AG04450 (cell line): ENCODE measurements at regions not wholly inside any gene's neighbourhood (a gene's known extent, or its start where the extent isn't known, plus 50 kb on each side); places are given as distances from the start of the nearest gene placed in this dataset.

Experiments used
- CTCF ChIA-PET: fragments of 300-600, 350-600 bp; formaldehyde crosslinking; extraction: SDS; loops from one replicate; lab custom pipeline; 2022; ENCODE audit warnings: antibody characterized with exemption, inconsistent platforms; lab: Charles Lee
- POLR2A ChIA-PET: fragments of 350-600 bp; formaldehyde crosslinking; extraction: SDS; loops from one replicate; lab custom pipeline; 2021; ENCODE audit warnings: antibody characterized with exemption, inconsistent platforms; lab: Yijun Ruan, JAX
- DNase-seq: peaks from one replicate; pipeline ENCODE4 v3.0.0-alpha.2; 2011; ENCODE audit warnings: low read depth, low spot score
- H3K27ac ChIP-seq: one replicate; pipeline ENCODE4 v1.5.1; 2012; ENCODE audit warnings: low read depth, low read length, control low read depth
- H3K27me3 ChIP-seq: one replicate; pipeline ENCODE4 v1.6.0; 2012; ENCODE audit warnings: low read length; ENCODE audit not compliant: control insufficient read depth, insufficient read depth
- H3K4me3 ChIP-seq: 2 replicates; pipeline ENCODE4 v1.5.1; 2011; ENCODE audit warnings: mild to moderate bottlenecking, low read depth, low read length, control low read depth
- H3K9me3 ChIP-seq: 2 replicates; pipeline ENCODE4 v1.5.1; 2012; ENCODE audit warnings: low read length; ENCODE audit not compliant: control insufficient read depth, insufficient read depth
- TF ChIP-seq, protein P1 (sequence below): IDR thresholded peaks from 2 replicates; pipeline ENCODE4 v1.5.1; 2011; ENCODE audit warnings: low read depth, low read length, control low read depth, inconsistent platforms

DNA sequence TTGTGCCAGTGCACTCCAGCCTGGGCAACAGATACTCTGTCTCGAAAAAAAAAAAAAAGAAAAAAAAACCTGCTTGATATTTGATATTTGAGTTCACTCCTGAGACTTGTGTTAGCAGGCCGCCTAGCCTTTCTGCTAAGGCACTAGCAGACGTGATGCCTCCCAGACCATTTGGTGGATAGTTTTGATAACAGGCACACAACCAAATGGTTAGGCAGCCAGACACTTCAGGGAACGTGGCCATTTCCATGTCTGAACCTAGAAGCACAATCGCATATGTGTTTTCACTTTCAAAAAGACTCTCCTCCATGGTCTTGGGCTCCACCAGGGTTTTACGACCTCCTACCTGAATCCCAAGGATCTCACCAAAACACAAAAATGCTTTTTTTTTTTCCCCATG, 1319.5 kb downstream of the BRINP3 start:
- no peak for DNase-seq
- H3K27ac ChIP-seq, result no peak overlapping the region
- TF ChIP-seq, protein P1, sequence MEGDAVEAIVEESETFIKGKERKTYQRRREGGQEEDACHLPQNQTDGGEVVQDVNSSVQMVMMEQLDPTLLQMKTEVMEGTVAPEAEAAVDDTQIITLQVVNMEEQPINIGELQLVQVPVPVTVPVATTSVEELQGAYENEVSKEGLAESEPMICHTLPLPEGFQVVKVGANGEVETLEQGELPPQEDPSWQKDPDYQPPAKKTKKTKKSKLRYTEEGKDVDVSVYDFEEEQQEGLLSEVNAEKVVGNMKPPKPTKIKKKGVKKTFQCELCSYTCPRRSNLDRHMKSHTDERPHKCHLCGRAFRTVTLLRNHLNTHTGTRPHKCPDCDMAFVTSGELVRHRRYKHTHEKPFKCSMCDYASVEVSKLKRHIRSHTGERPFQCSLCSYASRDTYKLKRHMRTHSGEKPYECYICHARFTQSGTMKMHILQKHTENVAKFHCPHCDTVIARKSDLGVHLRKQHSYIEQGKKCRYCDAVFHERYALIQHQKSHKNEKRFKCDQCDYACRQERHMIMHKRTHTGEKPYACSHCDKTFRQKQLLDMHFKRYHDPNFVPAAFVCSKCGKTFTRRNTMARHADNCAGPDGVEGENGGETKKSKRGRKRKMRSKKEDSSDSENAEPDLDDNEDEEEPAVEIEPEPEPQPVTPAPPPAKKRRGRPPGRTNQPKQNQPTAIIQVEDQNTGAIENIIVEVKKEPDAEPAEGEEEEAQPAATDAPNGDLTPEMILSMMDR, result no peak
- POLR2A ChIA-PET, result no interaction called here
- CTCF ChIA-PET, result no interaction called here
- H3K27me3 ChIP-seq, result no peaks in the 10 kb centered on the region
- H3K9me3 ChIP-seq, result no peaks in the 10 kb centered on the region
- no peak overlapping the region for H3K4me3 ChIP-seq

- no peak for DNase-seq
- TF ChIP-seq, protein P1, result no peak
- ChIA-PET POLR2A (no interaction called here), CTCF (interaction anchor here (0.6 kb wide), 1 partner anchor 1138 kb away, joined by 3 read pairs; no protein-coding TSS in a partner anchor)
- H3K27ac ChIP-seq, result no peak overlapping the region
- H3K27me3 ChIP-seq, result no peaks in the 10 kb centered on the region
- H3K4me3 ChIP-seq, result no peak overlapping the region
- no peaks in the 10 kb centered on the region for H3K9me3 ChIP-seq
Measured at GRCh38 chr1:189175889-189176288, 1301.8 kb downstream of the BRINP3 start.

DNA sequence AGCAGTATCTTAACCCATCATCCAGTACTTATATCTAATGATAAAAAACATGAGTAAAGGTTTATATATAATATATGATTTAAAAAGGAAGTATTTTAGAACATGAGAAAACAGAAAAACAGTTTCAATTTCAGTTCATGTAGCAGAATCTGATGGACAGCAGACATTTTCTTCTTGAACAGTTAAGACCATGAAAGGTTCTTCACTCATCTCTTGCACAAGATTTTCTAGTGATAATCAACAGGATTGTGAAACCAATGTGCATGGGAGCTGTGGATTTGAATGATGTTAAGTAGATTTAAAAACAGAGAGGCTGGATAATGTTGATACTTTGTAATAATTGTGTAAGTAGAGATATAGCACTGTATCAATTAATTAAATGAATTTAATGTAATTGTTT, 1297.6 kb downstream of the BRINP3 start:
- POLR2A ChIA-PET, result no interaction called here
- H3K4me3 ChIP-seq, result no peak overlapping the region
- DNase-seq, result no peak
- TF ChIP-seq, protein P1, result no peak
- no peak overlapping the region for H3K27ac ChIP-seq
- CTCF ChIA-PET, result no interaction called here
- no peaks in the 10 kb centered on the region for H3K9me3 ChIP-seq
- no peaks in the 10 kb centered on the region for H3K27me3 ChIP-seq

- POLR2A ChIA-PET, result no interaction called here
Measured at GRCh38 chr1:189185097-189185496, 1292.6 kb downstream of the BRINP3 start.

GRCh38 chr1:189192741-189193520, 1284.7 kb downstream of the BRINP3 start:
- TF ChIP-seq, protein P1, result no peak
- ChIA-PET CTCF (no interaction called here), POLR2A (no interaction called here)
- Histone ChIP-seq H3K27me3 (no peaks in the 10 kb centered on the region), H3K27ac (no peak overlapping the region), H3K9me3 (no peaks in the 10 kb centered on the region), H3K4me3 (no peak overlapping the region)
- DNase-seq, result no peak

More at GRCh38 chr1:189185097-189185496, 1292.6 kb downstream of the BRINP3 start:
- H3K27ac ChIP-seq, result no peak overlapping the region
- no peak for DNase-seq
- H3K9me3 ChIP-seq, result no peaks in the 10 kb centered on the region
- CTCF ChIA-PET, result no interaction called here
- H3K4me3 ChIP-seq, result no peak overlapping the region
- H3K27me3 ChIP-seq, result no peaks in the 10 kb centered on the region
- TF ChIP-seq, protein P1, result no peak
